OCI-LY7 (cell line): ENCODE measurements at regions not wholly inside any gene's neighbourhood (a gene's known extent, or its start where the extent isn't known, plus 50 kb on each side); places are given as distances from the start of the nearest gene placed in this dataset.

Experiments
- BruUV-seq: library from RNA; stranded (reverse); fragments of 400-500 nt; replicated peaks from 2 replicates; lab custom pipeline; 2021; lab: Mats Ljungman, UMichigan
- CTCF ChIA-PET: fragments of 300-600 bp; sonication (Branson Sonifier 250); formaldehyde crosslinking; loops from one replicate; lab custom pipeline; 2022; ENCODE audit warnings: antibody characterized with exemption; ENCODE audit not compliant: unreplicated experiment; lab: Charles Lee
- POLR2A ChIA-PET: fragments of 300-600 bp; sonication (Branson Sonifier 250); formaldehyde crosslinking; loops from one replicate; lab custom pipeline; 2022; ENCODE audit warnings: antibody characterized with exemption; lab: Charles Lee
- DNase-seq: peaks from one replicate; pipeline ENCODE4 v3.0.0-alpha.2; 2015; ENCODE audit warnings: low spot score
- H2AFZ ChIP-seq: fragments of 200-600 bp; sonication (generic), shearing (Covaris generic); 2 replicates; pipeline ENCODE4 v1.6.1; 2014; ENCODE audit warnings: mild to moderate bottlenecking, antibody characterized with exemption, low read length, moderate library complexity
- H3K27ac ChIP-seq: fragments of 200-600 bp; sonication (generic); 2 replicates; pipeline ENCODE4 v1.5.1; 2014; ENCODE audit warnings: mixed run types, low read depth, mild to moderate bottlenecking, moderate library complexity, low read length, inconsistent platforms; ENCODE audit not compliant: poor library complexity, severe bottlenecking
- H3K36me3 ChIP-seq: fragments of 200-600 bp; sonication (generic); 2 replicates; pipeline ENCODE4 v1.6.1; 2014; ENCODE audit warnings: mild to moderate bottlenecking, antibody characterized with exemption, low read length, moderate library complexity, mixed read lengths; ENCODE audit not compliant: insufficient read depth
- H3K4me1 ChIP-seq: fragments of 200-600 bp; sonication (generic); 2 replicates; pipeline ENCODE4 v1.5.1; 2014; ENCODE audit warnings: mild to moderate bottlenecking, low read length; ENCODE audit not compliant: insufficient read depth, poor library complexity, severe bottlenecking
- H3K4me2 ChIP-seq: fragments of 200-600 bp; sonication (generic); 2 replicates; pipeline ENCODE4 v1.6.1; 2014; ENCODE audit warnings: mild to moderate bottlenecking, low read length
- H3K4me3 ChIP-seq: fragments of 200-600 bp; sonication (generic); 2 replicates; pipeline ENCODE4 v1.5.1; 2014; ENCODE audit warnings: mild to moderate bottlenecking, low read depth, low read length; ENCODE audit not compliant: poor library complexity, severe bottlenecking
- H3K79me2 ChIP-seq: fragments of 200-600 bp; sonication (generic); 2 replicates; pipeline ENCODE4 v1.6.1; 2016; ENCODE audit warnings: low read depth, mild to moderate bottlenecking, low read length, moderate library complexity, mixed read lengths; ENCODE audit not compliant: insufficient read depth
- H3K9me2 ChIP-seq: fragments of 200-600 bp; sonication (generic); 2 replicates; pipeline ENCODE4 v1.6.1; 2016; ENCODE audit warnings: mild to moderate bottlenecking, low read length, mixed read lengths; ENCODE audit not compliant: insufficient read depth
- H3K9me3 ChIP-seq: fragments of 200-600 bp; sonication (generic); 2 replicates; pipeline ENCODE4 v1.6.1; 2014; ENCODE audit warnings: mild to moderate bottlenecking, mixed run types, low read length, mixed read lengths
- H4K20me1 ChIP-seq: fragments of 200-600 bp; sonication (generic); 2 replicates; pipeline ENCODE4 v1.6.1; 2014; ENCODE audit warnings: mild to moderate bottlenecking, antibody characterized with exemption, low read length, moderate library complexity, mixed read lengths; ENCODE audit not compliant: insufficient read depth
- CTCF ChIP-seq: fragments of 200-600 bp; sonication (generic); conservative IDR thresholded peaks from 2 replicates; pipeline ENCODE4 v1.5.1; 2014; ENCODE audit warnings: mild to moderate bottlenecking, antibody characterized with exemption, low read length, moderate library complexity, mixed read lengths
- EZH2phosphoT487 ChIP-seq: fragments of 200-600 bp; sonication (generic); IDR thresholded peaks from 2 replicates; pipeline ENCODE4 v1.6.1; 2018; ENCODE audit warnings: low read depth, borderline replicate concordance, mild to moderate bottlenecking, mixed run types, antibody characterized with exemption, low read length, moderate library complexity, mixed read lengths
- intact Hi-C: fragments of 100-400 bp; cut with micrococcal nuclease; formaldehyde crosslinking; loops from one replicate; pipeline ENCODE4 v1.10.0; 2022; ENCODE audit not compliant: unreplicated experiment

- Histone ChIP-seq H3K9me2 (no peaks in the 10 kb centered on the region), H4K20me1 (no peaks in the 10 kb centered on the region), H3K79me2 (no peaks in the 10 kb centered on the region), H2AFZ (no peak overlapping the region), H3K4me1 (no peaks in the 10 kb centered on the region), H3K9me3 (no peaks in the 10 kb centered on the region), H3K4me2 (no peak overlapping the region), H3K27ac (no peak overlapping the region), H3K4me3 (no peak overlapping the region), H3K36me3 (no peaks in the 10 kb centered on the region)
- TF ChIP-seq EZH2phosphoT487 (no peak), CTCF (no peak)
- intact Hi-C loops: no loop called here
- ChIA-PET POLR2A (no interaction called here), CTCF (no interaction called here)
- no TSS peak for BruUV-seq
- no peak for DNase-seq
Measured at GRCh38 chr4:60215906-60216305, 984.2 kb upstream of the ADGRL3 start.

GRCh38 chr4:60216752-60217151 is 983.4 kb upstream of the ADGRL3 start:
- ChIA-PET CTCF (no interaction called here), POLR2A (no interaction called here)
- no peak overlapping the region for H3K4me3 ChIP-seq
- no peaks in the 10 kb centered on the region for H3K9me2 ChIP-seq
- no peaks in the 10 kb centered on the region for H4K20me1 ChIP-seq
- TF ChIP-seq EZH2phosphoT487: no peak
- H2AFZ ChIP-seq: no peak overlapping the region
- no peak for DNase-seq
- intact Hi-C loops: no loop called here
- H3K36me3 ChIP-seq: no peaks in the 10 kb centered on the region
- H3K4me1 ChIP-seq: no peaks in the 10 kb centered on the region
- no peak overlapping the region for H3K4me2 ChIP-seq
- H3K79me2 ChIP-seq: no peaks in the 10 kb centered on the region
- H3K27ac ChIP-seq: no peak overlapping the region
- no TSS peak for BruUV-seq
- H3K9me3 ChIP-seq: no peaks in the 10 kb centered on the region

GRCh38 chr4:60221866-60222265 is 978.3 kb upstream of the ADGRL3 start:
- no TSS peak for BruUV-seq
- TF ChIP-seq EZH2phosphoT487 (no peak), CTCF (no peak)
- intact Hi-C loops: no loop called here
- no peak overlapping the region for H3K27ac ChIP-seq
- no peaks in the 10 kb centered on the region for H3K79me2 ChIP-seq
- H2AFZ ChIP-seq: no peak overlapping the region
- no peaks in the 10 kb centered on the region for H4K20me1 ChIP-seq
- POLR2A ChIA-PET: no interaction called here
- H3K9me3 ChIP-seq: no peaks in the 10 kb centered on the region
- no peak for DNase-seq
- CTCF ChIA-PET: no interaction called here
- H3K9me2 ChIP-seq: no peaks in the 10 kb centered on the region
- H3K4me3 ChIP-seq: no peak overlapping the region
- H3K4me2 ChIP-seq: no peak overlapping the region
- H3K36me3 ChIP-seq: no peaks in the 10 kb centered on the region
- H3K4me1 ChIP-seq: no peaks in the 10 kb centered on the region
